ENCODE measurements at regions not wholly inside any gene's neighbourhood (a gene's known extent, or its start where the extent isn't known, plus 50 kb on each side); places are given as distances from the start of the nearest gene placed in this dataset.

DNA sequence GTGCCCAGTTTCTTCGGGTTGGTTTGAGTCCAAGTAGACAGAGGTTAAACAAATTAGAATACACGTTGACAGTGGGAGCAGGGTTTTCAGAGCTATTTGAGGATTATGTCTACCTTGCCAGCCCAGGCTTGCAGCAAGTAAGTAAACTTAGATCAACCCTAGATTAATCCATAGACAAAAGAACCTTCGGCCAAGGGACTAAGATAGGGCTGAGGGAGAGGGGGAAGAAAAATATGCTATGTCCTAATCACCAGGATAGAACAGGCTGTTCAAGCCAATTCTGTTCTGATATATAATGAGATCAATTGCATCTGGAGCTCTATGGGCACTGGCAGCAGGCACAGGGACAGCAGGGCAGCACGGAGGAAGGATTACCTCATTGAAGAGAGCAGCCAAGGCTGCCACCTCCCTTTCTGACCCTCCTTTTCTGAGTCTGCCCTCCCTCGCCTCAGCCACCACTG, 377.7 kb downstream of the PIK3R1 start:
- H3K4me3 ChIP-seq (ENCODE audit: low read depth in 1 of 2, low read length in 2 of 2): no peak overlapping the region
- H3K27ac ChIP-seq (ENCODE audit: low read depth in 2 of 2, low read length in 1 of 2): no peak overlapping the region
- WGBS, 2 donors: 37 to 48% methylated on average over 5 of the region's 5 CpGs
- H3K27me3 ChIP-seq (ENCODE audit: control insufficient read depth in 1 of 2, insufficient read depth in 2 of 2, low read length in 2 of 2): no peaks in the 10 kb centered on the region
- peaks cover 0 to 6% of the 10 kb centered on the region in 2 donors for H3K4me1 ChIP-seq (ENCODE audit: control insufficient read depth in 2 of 2, insufficient read depth in 2 of 2, low read length in 1 of 2)
- peaks cover 0 to 3% of the 10 kb centered on the region in 2 donors for H3K9me3 ChIP-seq (ENCODE audit: control insufficient read depth in 2 of 2, insufficient read depth in 1 of 2, low read depth in 1 of 2, low read length in 1 of 2)
- no peaks in the 10 kb centered on the region for H3K36me3 ChIP-seq (ENCODE audit: control insufficient read depth in 2 of 2, insufficient read depth in 2 of 2, low read length in 1 of 2)

DNA sequence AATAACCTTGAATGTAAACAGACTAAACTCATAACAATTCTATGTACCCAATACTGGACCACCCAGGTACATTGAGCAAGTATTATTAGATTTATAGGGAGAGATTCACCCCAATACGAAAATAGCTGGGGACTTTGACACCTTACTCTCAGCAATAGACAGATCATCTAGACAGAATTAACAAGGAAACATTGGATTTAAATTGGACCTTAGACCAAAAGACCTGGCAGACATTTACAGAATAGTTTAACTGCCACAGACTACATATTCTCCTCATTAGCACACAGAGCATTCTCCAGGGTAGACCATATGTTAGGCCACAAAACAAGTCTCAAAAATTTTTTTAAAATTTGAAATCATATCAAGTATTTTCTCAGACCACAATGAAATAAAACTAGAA, 397.4 kb downstream of the PIK3R1 start:
- WGBS, 2 donors: 83 to 92% methylated on average over 1 of the region's 1 CpG
- Histone ChIP-seq H3K36me3 (ENCODE audit: control insufficient read depth in 2 of 2, insufficient read depth in 2 of 2, low read length in 1 of 2) (no peaks in the 10 kb centered on the region), H3K27ac (ENCODE audit: low read depth in 2 of 2, low read length in 1 of 2) (no peak overlapping the region)

GRCh38 chr5:68618501-68618900, 402.9 kb downstream of the PIK3R1 start:
- Histone ChIP-seq H3K27me3 (ENCODE audit: control insufficient read depth in 1 of 2, insufficient read depth in 2 of 2, low read length in 2 of 2) (no peaks in the 10 kb centered on the region), H3K9me3 (ENCODE audit: control insufficient read depth in 2 of 2, insufficient read depth in 1 of 2, low read depth in 1 of 2, low read length in 1 of 2) (no peaks in the 10 kb centered on the region)
- WGBS, 2 donors: 78 to 85% methylated on average over 2 of the region's 2 CpGs

More for the DNA sequence above, 397.4 kb downstream of the PIK3R1 start:
- Histone ChIP-seq H3K4me3 (ENCODE audit: low read depth in 1 of 2, low read length in 2 of 2) (no peak overlapping the region), H3K27me3 (ENCODE audit: control insufficient read depth in 1 of 2, insufficient read depth in 2 of 2, low read length in 2 of 2) (no peaks in the 10 kb centered on the region), H3K9me3 (ENCODE audit: control insufficient read depth in 2 of 2, insufficient read depth in 1 of 2, low read depth in 1 of 2, low read length in 1 of 2) (peaks cover 3 to 10% of the 10 kb centered on the region in 2 donors), H3K4me1 (ENCODE audit: control insufficient read depth in 2 of 2, insufficient read depth in 2 of 2, low read length in 1 of 2) (no peaks in the 10 kb centered on the region)

DNA sequence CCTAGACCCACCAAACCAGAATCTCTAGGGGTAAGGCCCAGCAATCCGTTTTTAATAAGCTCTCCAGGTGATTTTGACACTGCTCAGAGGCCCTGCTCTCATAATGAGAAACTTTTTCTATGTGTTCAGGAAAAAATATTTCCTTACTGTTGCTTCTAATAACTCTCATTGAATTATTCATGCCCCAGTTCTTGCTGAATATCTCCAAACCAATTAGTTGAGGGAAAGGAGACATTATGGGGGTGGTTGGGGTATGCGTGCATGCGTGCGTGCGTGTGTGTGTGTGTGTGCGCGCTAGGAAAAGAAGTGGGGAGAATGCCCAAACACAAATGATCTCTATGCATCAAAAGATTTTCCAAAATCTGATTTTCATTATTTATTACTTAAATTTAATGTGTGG, 411.4 kb downstream of the PIK3R1 start:
- 92 to 93% methylated on average over 7 of the region's 7 CpGs for WGBS, 2 donors
- Histone ChIP-seq H3K4me3 (ENCODE audit: low read depth in 1 of 2, low read length in 2 of 2) (no peak overlapping the region), H3K36me3 (ENCODE audit: control insufficient read depth in 2 of 2, insufficient read depth in 2 of 2, low read length in 1 of 2) (no peaks in the 10 kb centered on the region), H3K4me1 (ENCODE audit: control insufficient read depth in 2 of 2, insufficient read depth in 2 of 2, low read length in 1 of 2) (no peaks in the 10 kb centered on the region), H3K9me3 (ENCODE audit: control insufficient read depth in 2 of 2, insufficient read depth in 1 of 2, low read depth in 1 of 2, low read length in 1 of 2) (no peaks in the 10 kb centered on the region), H3K27me3 (ENCODE audit: control insufficient read depth in 1 of 2, insufficient read depth in 2 of 2, low read length in 2 of 2) (no peaks in the 10 kb centered on the region), H3K27ac (ENCODE audit: low read depth in 2 of 2, low read length in 1 of 2) (no peak overlapping the region)

More at GRCh38 chr5:68618501-68618900, 402.9 kb downstream of the PIK3R1 start:
- Histone ChIP-seq H3K4me1 (ENCODE audit: control insufficient read depth in 2 of 2, insufficient read depth in 2 of 2, low read length in 1 of 2) (no peaks in the 10 kb centered on the region), H3K4me3 (ENCODE audit: low read depth in 1 of 2, low read length in 2 of 2) (no peak overlapping the region), H3K27ac (ENCODE audit: low read depth in 2 of 2, low read length in 1 of 2) (no peak overlapping the region), H3K36me3 (ENCODE audit: control insufficient read depth in 2 of 2, insufficient read depth in 2 of 2, low read length in 1 of 2) (no peaks in the 10 kb centered on the region)

- Histone ChIP-seq H3K4me3 (ENCODE audit: low read depth in 1 of 2, low read length in 2 of 2) (no peak overlapping the region), H3K4me1 (ENCODE audit: control insufficient read depth in 2 of 2, insufficient read depth in 2 of 2, low read length in 1 of 2) (no peaks in the 10 kb centered on the region), H3K27ac (ENCODE audit: low read depth in 2 of 2, low read length in 1 of 2) (no peak overlapping the region), H3K27me3 (ENCODE audit: control insufficient read depth in 1 of 2, insufficient read depth in 2 of 2, low read length in 2 of 2) (no peaks in the 10 kb centered on the region), H3K36me3 (ENCODE audit: control insufficient read depth in 2 of 2, insufficient read depth in 2 of 2, low read length in 1 of 2) (no peaks in the 10 kb centered on the region), H3K9me3 (ENCODE audit: control insufficient read depth in 2 of 2, insufficient read depth in 1 of 2, low read depth in 1 of 2, low read length in 1 of 2) (no peaks in the 10 kb centered on the region)
- 89 to 90% methylated on average over 5 of the region's 5 CpGs for WGBS, 2 donors
Measured at GRCh38 chr5:68628082-68628814, 412.7 kb downstream of the PIK3R1 start.

DNA sequence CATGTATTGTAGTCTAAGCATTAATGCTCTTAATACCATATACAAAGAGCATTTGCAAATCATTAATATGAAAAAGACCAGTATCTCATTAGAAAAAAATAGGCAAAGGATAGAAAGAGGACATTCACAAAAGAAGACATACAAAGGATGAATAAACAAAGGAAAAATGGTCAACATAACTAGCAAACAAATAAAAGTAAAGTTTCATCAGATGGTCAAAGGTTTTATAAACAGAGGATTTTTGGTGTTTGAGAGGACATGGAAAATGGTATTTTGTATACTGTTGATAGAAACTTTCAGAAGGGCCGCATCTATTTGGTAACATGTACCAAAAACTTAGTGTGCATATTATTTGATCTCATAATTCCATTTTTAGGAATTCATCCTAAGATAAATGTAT, 414.8 kb downstream of the PIK3R1 start:
- H3K36me3 ChIP-seq (ENCODE audit: control insufficient read depth in 2 of 2, insufficient read depth in 2 of 2, low read length in 1 of 2): no peaks in the 10 kb centered on the region
- WGBS, 2 donors: 23 to 93% methylated on average over 1 of the region's 1 CpG
- no peak overlapping the region for H3K4me3 ChIP-seq (ENCODE audit: low read depth in 1 of 2, low read length in 2 of 2)
- no peak overlapping the region for H3K27ac ChIP-seq (ENCODE audit: low read depth in 2 of 2, low read length in 1 of 2)
- H3K27me3 ChIP-seq (ENCODE audit: control insufficient read depth in 1 of 2, insufficient read depth in 2 of 2, low read length in 2 of 2): no peaks in the 10 kb centered on the region
- no peaks in the 10 kb centered on the region for H3K9me3 ChIP-seq (ENCODE audit: control insufficient read depth in 2 of 2, insufficient read depth in 1 of 2, low read depth in 1 of 2, low read length in 1 of 2)
- no peaks in the 10 kb centered on the region for H3K4me1 ChIP-seq (ENCODE audit: control insufficient read depth in 2 of 2, insufficient read depth in 2 of 2, low read length in 1 of 2)

DNA sequence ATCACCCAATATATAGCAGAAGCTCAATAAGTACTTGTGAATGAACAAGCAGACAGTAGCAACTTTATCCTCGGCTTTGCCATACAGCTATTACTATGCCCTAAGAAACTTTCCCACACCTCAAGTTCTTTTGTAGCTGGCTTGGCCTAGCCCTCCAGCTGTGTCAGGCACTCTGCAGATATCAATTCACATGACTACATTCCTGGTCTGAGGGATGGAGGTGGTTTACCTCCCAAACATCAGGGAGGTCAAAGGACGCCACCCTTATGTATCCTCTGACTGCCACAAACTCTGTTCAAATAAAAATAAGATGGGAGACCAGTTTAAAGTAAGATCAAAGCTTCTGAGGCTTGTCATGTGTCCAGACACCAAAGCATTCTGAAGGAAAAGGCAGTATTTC, 416.3 kb downstream of the PIK3R1 start:
- H3K27ac ChIP-seq (ENCODE audit: low read depth in 2 of 2, low read length in 1 of 2): no peak overlapping the region
- H3K4me3 ChIP-seq (ENCODE audit: low read depth in 1 of 2, low read length in 2 of 2): no peak overlapping the region
- WGBS, 2 donors: 90 to 94% methylated on average over 2 of the region's 2 CpGs
- H3K27me3 ChIP-seq (ENCODE audit: control insufficient read depth in 1 of 2, insufficient read depth in 2 of 2, low read length in 2 of 2): no peaks in the 10 kb centered on the region
- H3K4me1 ChIP-seq (ENCODE audit: control insufficient read depth in 2 of 2, insufficient read depth in 2 of 2, low read length in 1 of 2): no peaks in the 10 kb centered on the region
- H3K36me3 ChIP-seq (ENCODE audit: control insufficient read depth in 2 of 2, insufficient read depth in 2 of 2, low read length in 1 of 2): no peaks in the 10 kb centered on the region
- H3K9me3 ChIP-seq (ENCODE audit: control insufficient read depth in 2 of 2, insufficient read depth in 1 of 2, low read depth in 1 of 2, low read length in 1 of 2): no peaks in the 10 kb centered on the region

GRCh38 chr5:68641211-68641610, 425.7 kb downstream of the PIK3R1 start:
- Histone ChIP-seq H3K4me1 (ENCODE audit: control insufficient read depth in 2 of 2, insufficient read depth in 2 of 2, low read length in 1 of 2) (no peaks in the 10 kb centered on the region), H3K27me3 (ENCODE audit: control insufficient read depth in 1 of 2, insufficient read depth in 2 of 2, low read length in 2 of 2) (no peaks in the 10 kb centered on the region), H3K27ac (ENCODE audit: low read depth in 2 of 2, low read length in 1 of 2) (no peak overlapping the region), H3K36me3 (ENCODE audit: control insufficient read depth in 2 of 2, insufficient read depth in 2 of 2, low read length in 1 of 2) (no peaks in the 10 kb centered on the region), H3K9me3 (ENCODE audit: control insufficient read depth in 2 of 2, insufficient read depth in 1 of 2, low read depth in 1 of 2, low read length in 1 of 2) (no peaks in the 10 kb centered on the region), H3K4me3 (ENCODE audit: low read depth in 1 of 2, low read length in 2 of 2) (no peak overlapping the region)
- WGBS, 2 donors: 87% methylated on average over 3 of the region's 3 CpGs

DNA sequence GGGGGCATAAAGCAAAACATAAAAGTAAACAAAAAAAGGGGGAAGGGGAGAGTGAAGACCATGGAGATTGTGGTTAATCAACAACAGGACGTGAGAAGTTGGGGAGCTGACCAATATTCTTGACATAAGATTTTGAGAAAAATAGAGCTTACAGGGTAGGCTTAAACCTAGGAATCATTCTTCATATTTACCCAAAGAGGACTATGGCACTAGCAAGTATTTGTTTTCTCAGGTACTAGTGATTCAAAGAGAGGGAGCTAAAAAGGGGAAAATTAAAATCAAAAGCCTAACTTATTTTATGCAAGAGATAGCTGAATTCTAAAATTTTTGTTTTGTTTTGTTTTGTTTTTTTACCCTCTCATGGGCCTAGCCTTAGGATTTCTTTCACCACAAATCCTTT, 427.5 kb downstream of the PIK3R1 start:
- 0 to 3% methylated on average over 1 of the region's 1 CpG for WGBS, 2 donors
- Histone ChIP-seq H3K27ac (ENCODE audit: low read depth in 2 of 2, low read length in 1 of 2) (no peak overlapping the region), H3K36me3 (ENCODE audit: control insufficient read depth in 2 of 2, insufficient read depth in 2 of 2, low read length in 1 of 2) (no peaks in the 10 kb centered on the region), H3K4me1 (ENCODE audit: control insufficient read depth in 2 of 2, insufficient read depth in 2 of 2, low read length in 1 of 2) (no peaks in the 10 kb centered on the region), H3K4me3 (ENCODE audit: low read depth in 1 of 2, low read length in 2 of 2) (no peak overlapping the region), H3K9me3 (ENCODE audit: control insufficient read depth in 2 of 2, insufficient read depth in 1 of 2, low read depth in 1 of 2, low read length in 1 of 2) (no peaks in the 10 kb centered on the region), H3K27me3 (ENCODE audit: control insufficient read depth in 1 of 2, insufficient read depth in 2 of 2, low read length in 2 of 2) (no peaks in the 10 kb centered on the region)

- WGBS, 2 donors: 80 to 82% methylated on average over 3 of the region's 3 CpGs
- Histone ChIP-seq H3K4me3 (ENCODE audit: low read depth in 1 of 2, low read length in 2 of 2) (no peak overlapping the region), H3K27ac (ENCODE audit: low read depth in 2 of 2, low read length in 1 of 2) (no peak overlapping the region), H3K27me3 (ENCODE audit: control insufficient read depth in 1 of 2, insufficient read depth in 2 of 2, low read length in 2 of 2) (no peaks in the 10 kb centered on the region), H3K4me1 (ENCODE audit: control insufficient read depth in 2 of 2, insufficient read depth in 2 of 2, low read length in 1 of 2) (no peaks in the 10 kb centered on the region), H3K9me3 (ENCODE audit: control insufficient read depth in 2 of 2, insufficient read depth in 1 of 2, low read depth in 1 of 2, low read length in 1 of 2) (no peaks in the 10 kb centered on the region), H3K36me3 (ENCODE audit: control insufficient read depth in 2 of 2, insufficient read depth in 2 of 2, low read length in 1 of 2) (no peaks in the 10 kb centered on the region)
Measured at GRCh38 chr5:68644971-68645370, 429.4 kb downstream of the PIK3R1 start.

Measured in esophagus (tissue), 2 donors.